Cerebellar cortex (tissue), 1 donor: ENCODE measurements at regions not wholly inside any gene's neighbourhood (a gene's known extent, or its start where the extent isn't known, plus 50 kb on each side); places are given as distances from the start of the nearest gene placed in this dataset.

Experiments
- DNase-seq: peaks from one replicate; pipeline ENCODE4 v3.0.0-alpha.2; 2015; ENCODE audit warnings: low spot score

DNA sequence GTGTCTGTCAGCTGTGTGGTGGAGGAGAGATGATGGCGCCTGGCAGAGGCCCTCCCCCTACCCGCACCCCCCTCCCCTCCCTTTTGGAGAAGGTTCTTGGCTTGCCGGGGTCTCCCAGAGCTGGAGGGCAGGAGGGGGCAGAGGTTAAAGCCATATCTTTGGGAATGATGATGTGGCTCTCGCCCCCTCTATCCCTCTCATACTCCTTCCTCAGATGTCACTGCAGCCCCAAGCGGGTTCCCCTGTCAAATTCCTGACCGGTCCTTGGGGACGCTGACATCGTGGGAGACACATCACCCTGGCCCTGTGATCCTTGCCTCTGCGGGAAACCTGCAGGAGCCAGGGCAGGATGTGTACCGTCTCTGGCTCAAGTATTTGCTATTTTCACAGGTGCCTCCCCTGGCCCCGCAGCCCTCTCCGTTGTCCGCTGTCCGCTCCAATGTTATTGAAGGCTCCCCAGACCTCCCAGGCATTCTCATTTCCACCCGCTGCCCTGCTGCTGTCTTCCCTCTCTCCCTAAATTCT lies 109.5 kb downstream of the FOXD1 start:
- DNase-seq, result no peak

DNA sequence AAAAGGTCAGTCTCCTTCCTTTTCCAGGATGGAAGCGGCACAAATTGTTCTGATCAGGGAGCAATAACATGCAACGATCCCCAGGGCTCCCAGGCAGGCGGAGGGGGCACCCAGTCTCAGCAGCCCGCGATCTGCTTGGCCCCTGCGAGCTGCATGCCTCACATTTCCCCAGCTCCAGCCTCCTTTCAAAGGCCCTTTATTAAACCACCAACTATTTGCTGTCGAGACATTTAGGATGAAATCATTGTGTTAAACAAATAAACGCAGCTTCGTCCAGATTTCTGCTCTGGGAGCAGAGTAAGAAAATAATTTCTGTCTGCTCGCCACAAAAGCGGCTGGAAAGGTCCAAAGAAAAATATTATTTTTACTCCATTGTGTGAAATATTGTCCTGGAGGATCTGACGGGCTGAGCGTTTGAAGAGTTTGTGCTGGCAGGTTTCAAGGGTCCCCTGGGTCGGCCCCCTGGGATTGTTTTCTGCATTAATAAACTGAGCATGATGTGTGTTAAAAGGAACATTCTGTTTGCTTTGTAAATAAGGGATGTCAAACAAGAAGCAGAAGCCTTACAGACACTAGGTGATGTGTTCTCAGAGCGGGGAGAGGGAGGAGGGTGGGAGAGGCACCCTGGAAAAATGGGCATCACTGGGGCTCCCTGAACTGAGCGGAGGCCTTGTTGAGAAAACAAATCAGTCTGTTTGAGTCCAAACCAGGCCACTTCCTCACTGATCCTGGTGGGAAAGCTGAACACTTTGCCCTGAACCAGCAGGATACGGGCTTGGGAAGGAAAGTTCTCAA lies 110.1 kb downstream of the FOXD1 start:
- DNase-seq, result no peak

DNA sequence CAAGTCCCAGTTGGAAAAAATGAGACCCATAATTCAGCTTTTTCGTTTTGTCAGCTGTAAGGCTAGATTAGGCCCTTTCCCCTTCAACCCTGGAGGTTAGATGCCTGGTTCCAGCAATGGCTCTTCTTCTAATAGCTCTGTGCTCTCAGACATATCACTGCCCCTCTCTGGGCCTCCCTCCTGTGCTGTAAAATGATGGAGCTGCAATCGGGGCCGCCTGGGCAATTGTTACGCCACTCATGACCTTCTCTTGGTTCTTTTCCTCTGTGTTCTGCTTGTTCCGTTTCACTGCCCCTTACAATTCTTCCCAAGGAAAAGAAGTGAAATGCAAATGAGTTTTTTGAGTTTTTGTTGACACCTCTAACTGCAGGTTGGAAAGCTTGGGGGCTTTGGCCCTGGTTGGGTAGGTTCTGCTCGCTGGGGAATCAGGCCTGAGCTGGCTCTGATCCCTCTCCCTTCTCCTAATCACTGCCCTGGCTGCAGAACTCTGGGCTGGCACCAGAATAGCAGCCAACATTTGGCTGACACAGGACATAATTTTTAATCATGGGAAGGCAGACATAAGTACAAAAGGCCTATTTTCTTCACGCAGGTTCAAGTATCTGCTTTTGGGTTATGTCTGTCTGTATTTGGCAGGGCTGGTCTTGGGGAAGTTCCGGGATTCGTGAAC lies 110.9 kb downstream of the FOXD1 start:
- DNase-seq, result no peak

DNA sequence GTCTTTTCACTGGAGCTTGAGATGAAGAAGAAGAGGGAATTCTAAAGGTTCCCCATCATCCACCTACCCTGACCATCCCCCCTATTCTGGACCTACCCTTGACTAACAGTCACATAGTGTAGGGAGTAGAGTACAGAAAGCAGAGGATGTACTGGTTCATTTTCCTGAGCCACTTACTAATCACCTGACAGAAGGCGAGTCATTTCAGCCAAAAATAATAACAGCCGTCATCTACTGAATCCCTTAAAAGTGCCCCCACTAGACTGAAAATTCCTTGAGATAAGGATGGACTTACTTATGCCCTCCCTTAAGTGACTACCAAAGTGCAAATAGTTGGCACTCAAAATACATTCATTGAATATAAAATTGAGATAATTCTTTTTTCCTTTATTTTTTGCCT lies 112.2 kb downstream of the FOXD1 start:
- no peak for DNase-seq

DNA sequence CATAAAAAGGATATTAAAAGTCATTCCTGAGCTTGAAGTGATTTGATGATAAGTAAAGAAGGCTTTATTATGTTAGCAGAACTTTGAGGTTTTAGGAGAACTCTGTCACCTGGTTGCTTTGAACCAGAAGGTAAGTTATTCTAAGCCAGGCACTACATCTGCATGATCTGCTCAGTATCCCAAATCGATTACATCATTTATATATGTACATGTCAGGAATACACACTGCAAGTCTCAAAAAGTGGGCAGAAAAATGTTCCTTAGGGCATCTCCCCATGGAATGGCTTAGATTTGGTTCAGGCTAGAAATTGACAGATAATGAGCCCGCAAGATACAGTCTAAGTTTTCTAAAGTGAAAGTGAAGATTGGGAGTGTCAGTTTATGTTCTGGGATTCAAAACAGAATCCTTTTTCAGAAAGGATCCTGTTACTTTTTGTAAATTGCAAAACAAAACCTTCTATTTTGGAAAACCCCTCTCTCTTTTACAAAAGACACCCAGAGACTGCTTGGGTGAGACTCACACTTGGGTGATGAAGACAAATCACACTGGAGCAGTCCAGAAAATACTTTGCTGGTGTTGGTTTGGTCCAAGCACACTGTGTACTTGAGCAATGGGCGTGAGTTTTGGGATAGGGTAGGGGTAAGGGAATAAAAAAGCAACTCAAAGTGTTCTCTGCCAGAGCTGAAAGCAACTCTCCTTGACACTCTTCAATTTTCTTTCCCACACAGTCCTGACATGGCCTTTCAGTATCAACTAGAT lies 114.5 kb downstream of the FOXD1 start:
- no peak for DNase-seq

DNA sequence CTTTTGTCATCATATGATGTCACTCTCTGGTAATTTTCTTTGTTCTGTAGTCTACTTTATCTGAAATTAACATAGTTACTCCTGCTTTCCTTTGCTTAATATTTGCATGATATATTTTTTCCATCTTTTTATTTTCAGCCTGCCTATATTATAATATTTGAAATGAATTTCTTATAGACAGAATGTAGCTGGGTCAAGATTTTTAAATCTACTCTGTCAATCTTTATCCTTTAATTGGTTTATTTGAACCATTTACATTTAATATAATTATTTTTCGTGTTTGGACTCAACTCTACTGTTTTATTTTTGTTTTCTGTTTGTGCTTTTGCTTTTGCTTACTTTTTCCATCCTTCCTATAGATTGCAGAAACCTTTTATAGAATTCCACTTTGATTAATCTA lies 118.0 kb downstream of the FOXD1 start:
- no peak for DNase-seq

DNA sequence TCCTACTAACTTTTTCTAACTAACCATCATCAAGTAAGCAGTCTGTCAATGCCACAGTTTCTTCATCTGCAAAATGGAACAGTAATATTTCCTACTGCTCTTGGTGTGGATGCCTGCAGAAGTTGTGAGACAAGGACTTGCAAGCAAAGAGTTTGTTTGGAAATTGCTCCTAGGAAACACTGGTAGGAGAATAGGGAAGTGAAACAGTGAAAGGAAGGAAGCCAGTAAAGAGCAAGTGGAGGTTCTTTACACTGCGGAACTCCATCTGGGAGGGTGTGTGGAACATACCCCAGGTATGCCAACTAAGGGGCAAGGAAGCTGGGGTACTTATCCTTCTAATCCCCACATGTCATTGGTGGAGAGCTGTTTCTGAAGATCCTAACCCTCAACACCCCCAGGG lies 119.9 kb downstream of the FOXD1 start:
- DNase-seq, result no peak

DNA sequence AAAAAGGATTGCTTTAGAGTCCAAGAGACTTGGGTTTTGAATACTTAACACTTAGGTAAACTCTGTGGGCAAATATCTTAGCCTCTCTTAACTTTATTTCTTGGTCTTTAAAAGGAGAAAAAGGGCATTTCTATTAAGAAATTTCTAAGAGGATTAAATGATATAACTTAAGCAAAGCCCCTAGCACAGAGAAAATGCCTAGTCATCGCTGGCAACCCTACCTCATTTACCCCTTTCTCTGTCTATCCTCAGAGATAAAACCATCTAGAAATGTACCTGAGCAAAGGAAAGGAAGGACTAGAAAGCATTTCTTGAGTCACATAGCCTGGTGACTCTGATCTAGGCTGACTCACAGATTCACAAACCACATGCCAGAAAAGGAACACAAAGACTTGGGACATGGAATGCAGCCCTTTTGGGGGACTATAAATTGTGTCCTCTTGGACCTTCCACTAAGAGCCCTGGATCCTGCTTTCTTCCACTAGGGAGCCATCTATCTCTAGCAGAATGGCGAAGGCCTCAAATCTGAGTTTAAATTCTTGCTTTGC lies 120.6 kb downstream of the FOXD1 start:
- DNase-seq, result no peak

DNA sequence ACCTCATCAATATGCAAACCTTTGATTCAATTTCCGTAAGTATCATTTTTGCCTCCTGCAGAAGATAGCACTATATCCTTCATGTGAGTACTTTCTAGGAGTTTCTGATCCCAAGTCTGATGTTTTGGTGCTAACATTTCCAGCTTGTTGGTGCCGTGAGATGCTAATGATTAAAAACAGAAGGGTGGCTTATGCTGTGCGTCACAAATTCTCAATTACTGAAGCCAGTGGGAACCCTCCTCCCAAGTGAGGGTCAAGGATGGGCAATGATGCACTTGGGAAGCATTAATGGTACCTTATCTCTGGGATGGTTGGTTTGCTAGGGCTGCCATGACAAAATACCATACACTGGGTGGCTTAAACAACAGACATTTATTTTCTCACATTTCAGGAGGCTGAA lies 123.0 kb downstream of the FOXD1 start:
- no peak for DNase-seq

DNA sequence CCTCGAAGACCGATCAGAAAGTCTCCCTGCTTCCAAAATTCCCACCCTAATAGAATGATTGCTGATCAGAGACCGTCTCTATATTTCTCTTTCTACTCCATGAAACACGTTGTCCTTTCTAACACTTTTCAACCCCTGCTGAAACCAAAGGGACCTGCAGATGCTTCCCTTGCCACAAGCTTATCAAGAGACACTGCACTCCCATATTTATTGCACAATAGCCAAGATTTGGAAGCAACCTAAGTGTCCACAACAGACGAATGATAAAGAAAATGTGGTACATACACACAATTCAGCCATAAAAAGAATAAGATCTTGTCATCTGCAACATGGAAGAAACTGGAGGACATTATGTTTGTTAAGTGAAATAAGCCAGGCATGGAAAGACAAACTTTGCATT lies 125.1 kb downstream of the FOXD1 start:
- no peak for DNase-seq

DNA sequence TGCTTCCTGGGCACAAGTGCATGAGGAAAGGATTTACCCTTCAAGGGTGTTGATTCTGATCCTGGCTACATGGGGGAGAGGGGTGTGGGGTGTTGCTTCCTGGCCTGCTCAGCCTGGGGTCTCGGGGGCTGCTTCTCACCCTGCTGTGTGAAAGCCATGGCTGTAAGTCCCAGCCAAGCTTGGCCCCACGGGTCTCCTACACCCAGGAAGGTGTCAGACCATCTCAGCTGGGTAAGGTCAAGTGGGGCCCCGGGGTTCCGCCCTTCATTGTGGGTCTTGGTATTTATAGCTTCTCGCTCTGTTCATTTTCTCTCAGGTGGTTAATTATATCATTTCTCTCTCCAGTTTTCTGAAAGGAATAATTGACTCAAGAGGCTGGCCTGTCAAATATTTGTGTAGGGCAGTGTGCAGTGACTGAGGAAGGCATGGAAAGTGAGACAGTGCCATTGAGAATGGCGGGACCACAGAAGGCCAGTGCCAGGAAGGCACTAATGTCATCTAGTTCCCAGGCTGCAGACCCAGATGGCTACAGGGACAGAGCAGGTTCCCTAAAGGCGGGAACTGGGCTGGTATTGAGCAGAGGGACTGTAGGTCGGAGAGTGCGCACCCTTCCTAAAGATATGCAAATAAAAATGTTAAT lies 126.0 kb downstream of the FOXD1 start:
- no peak for DNase-seq

DNA sequence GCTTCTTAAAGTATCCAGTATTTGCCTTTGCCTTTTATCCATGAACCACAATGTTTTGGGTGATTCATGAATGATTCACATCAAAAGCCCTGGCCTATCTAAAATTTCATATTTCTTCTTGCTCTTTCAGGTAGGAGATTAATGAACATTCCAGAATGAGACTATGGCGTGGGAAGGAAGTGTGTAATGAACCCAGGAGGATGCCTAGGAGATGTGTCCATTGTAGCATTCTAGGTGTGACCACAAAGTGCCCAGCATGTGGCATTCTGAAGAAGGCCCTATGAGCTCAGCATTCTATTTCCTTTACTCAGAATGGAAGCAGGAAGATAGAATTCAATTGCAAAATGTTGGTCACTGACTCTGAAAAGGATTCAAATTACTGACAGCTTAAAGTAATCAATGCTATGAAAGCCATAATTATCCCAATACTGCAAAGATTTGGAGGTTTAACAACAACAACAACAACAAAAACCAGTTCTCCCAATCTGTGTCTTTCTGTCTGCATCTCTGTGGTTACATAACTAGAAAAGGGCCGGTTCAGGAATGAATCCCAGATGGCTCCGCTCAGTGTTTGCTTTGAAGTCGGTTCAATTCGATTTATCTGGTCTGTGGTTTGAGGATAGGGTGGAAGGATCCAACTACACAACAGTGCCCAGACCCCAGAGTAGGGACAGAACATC lies 126.7 kb downstream of the FOXD1 start:
- DNase-seq, result no peak

DNA sequence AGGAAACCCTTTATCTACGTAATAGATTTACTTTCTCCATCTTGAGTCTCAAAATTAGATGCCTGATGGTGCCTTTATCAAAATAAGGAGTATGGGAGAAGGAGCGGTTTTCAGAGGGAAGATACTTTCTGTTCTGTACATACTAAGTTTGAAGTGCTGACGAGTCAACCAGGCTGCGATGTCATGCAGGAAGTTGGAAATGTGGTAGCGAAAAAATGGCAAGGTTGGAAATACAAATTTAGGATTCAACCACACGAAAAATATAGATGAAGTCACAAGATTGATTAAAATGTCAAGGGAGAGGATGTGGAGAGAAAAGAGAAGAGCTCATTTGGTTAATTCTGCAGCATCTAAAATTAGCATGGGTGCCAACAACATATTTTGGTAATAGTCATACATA lies 129.5 kb downstream of the FOXD1 start:
- no peak for DNase-seq

DNA sequence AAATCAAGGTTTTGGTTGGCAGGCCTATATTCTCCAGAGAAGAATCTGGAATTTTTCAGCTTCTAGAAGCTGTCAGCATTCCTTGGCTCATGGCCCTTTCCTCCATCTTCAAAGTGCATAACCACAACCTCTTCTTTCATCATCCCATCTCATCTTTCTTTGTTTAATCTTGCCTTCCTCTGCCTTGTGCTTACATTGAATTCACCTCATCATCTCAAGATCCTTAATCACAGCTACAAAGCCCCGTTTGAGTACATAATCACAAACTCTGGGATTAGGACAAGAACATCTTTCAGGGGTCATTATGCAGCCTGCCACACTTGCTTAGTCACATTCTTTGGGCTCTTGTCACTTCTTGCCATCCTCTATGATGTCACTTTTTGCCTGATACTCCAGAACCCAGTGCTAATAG lies 130.3 kb downstream of the FOXD1 start:
- no peak for DNase-seq

DNA sequence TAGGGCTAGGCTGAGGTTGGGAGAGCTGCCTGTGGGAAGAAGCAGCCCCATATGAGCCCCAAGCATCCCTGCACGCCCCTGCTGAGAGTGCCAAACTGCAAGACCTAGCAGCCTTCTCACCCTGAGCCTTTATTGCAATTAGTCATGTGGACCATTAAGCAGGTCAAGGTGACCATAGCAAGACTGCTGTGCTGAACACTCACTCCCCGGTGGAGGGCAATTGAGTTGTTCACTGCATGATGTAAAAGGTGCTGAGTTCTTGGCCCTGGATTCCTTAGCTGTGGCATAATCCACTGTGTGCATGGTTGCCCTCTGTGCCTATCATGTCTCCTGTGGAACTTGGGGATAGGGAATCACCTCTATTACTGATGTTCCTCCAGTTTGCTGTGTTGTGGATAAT lies 131.1 kb downstream of the FOXD1 start:
- DNase-seq, result no peak

DNA sequence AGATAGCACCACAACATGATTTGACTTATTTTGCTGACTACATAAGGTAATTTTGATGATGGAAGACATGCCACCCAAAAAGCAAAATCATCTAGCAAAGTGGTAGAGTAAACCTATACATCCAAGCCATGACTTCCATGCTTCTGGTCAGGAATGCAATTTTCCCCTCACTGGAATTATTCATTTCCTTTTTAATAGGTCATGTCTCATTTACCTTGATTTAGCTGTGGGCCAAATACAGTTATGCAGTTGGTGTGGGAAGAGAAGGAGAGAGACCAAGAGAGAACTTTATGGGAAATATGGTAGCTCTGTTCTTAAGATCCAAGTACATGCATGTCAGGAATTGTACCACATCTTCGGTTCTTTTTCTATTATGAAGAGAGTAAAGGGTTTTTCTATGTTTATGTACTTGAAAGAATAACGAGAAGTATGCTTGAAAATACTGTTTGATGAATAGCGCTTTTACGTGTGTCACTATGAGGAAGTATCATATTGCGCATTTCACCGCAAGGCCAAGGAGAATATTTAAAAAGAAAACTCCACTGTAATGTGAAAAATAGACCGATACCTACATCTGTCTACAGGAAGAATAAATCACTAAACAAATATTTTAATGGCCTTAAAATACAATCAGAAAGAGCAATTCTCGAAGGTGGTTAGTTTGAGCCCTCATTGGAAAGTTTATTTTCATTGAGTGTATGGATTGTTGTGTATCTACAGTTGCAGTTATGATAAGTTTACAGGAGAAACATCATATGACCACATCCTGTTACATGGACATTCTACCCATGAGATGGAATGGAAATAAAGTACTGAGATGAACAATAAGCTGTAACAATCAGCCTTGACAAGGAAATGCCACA lies 134.0 kb downstream of the FOXD1 start:
- DNase-seq, result no peak

DNA sequence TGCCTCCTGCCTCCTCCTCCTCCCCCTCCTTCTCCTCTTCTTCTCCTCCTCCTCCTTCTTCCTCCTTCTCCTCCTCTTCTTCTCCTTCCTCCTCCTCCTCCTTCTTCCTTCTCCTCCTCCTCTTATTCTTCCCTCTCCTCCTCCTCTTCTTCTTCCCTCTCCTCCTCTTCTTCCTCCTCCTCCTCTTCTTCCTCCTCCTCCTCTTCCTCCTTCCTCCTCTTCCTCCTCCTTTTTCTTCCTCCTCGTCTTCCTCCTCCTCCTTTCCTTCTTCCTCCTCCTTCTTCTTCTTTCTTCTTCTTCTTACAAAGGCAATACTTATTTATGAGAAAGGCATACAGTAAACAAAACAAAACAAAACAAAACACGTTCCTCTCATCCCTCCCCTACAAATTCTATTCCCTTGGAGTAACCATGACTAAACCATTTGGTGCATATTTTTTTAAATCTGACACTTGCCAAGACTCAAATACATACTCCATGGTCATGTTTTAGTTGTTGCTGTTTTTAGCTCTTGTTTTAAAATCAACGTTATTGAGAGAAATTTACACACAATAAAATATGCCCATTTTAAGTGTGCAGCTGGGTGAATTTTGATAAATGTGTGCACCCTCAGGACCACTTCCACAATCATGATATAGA lies 135.6 kb downstream of the FOXD1 start:
- DNase-seq, result no peak

DNA sequence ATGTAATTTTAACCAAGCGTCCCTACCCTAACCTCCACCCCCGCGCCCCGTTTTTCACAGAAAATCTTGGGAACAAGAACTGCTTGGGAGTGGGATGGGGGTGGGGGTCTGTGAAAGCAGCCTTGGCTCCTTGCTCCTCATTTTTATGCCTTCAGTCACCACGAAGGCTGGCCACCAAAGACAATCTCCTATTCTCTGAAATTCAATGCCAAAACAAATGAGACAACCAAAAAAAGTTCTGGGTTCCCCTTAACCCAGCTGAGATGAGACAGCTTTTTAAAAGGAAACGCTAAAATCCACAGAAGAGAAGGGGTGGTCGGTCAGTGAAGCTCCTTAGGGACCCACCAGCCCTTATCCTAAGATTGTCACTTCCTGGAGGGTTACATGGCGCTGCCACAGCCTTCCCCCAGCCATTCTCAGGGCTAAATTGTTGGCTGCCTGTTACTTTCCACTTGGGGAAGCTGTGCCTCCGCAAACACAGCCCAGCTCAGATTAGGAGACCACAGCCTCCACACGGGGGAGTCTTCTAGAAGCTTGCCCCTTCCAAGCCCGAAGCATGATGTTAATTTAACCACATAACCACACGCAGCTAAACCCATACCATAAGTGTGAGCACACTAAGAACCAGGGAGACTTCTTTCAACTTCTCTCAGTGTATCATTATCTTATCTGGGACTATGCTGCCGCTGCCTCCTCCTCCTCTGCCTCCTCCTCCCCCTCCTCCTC lies 136.3 kb downstream of the FOXD1 start:
- DNase-seq, result no peak
